Gastrocnemius medialis (tissue), 4 donors: ENCODE measurements at regions not wholly inside any gene's neighbourhood (a gene's known extent, or its start where the extent isn't known, plus 50 kb on each side); places are given as distances from the start of the nearest gene placed in this dataset.

ENCODE experiments used
- POLR2A ChIP-seq, 2 donors: fragments of 450-650 bp; IDR thresholded peaks; one replicate each; pipeline ENCODE4 v1.6.1; 2017; ENCODE audit warnings: antibody characterized with exemption in 2 of 2, mild to moderate bottlenecking in 2 of 2, moderate library complexity in 2 of 2
- TF ChIP-seq, protein P1 (sequence below), 5 experiments: fragments of 450-650 bp in 3 of 5; fragments of 200-600 bp in 2 of 5; sonication (generic) in 2 of 5; IDR thresholded peaks in 4 of 5; conservative IDR thresholded peaks in 1 of 5; 1 replicate in 4 of 5; 2 replicates in 1 of 5; pipeline ENCODE4 v1.5.1; 2016 to 2019; ENCODE audit warnings: antibody characterized with exemption in 5 of 5, mild to moderate bottlenecking in 3 of 5, moderate library complexity in 3 of 5

DNA sequence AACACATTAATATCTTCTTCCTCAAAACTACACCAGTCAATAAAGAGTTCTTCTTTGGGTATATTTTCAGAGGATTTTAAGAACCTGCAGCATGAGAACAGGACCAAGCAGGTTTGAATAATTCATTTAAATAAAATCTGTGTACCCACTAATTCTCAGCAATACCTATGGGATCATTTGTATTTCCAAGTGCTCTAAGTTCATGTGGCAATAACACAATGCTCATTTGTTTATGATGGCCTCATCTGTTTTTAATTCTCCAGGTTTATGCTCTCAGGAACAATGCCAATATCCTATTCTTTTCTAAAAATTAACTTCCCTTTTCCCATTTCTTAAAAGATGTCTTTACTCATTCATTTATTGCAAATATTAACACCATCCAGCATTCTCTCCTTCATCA lies 264.7 kb downstream of the METTL4 start:
- TF ChIP-seq POLR2A (IDR thresholded peaks at IDR 0.05): no peak
- TF ChIP-seq, protein P1, sequence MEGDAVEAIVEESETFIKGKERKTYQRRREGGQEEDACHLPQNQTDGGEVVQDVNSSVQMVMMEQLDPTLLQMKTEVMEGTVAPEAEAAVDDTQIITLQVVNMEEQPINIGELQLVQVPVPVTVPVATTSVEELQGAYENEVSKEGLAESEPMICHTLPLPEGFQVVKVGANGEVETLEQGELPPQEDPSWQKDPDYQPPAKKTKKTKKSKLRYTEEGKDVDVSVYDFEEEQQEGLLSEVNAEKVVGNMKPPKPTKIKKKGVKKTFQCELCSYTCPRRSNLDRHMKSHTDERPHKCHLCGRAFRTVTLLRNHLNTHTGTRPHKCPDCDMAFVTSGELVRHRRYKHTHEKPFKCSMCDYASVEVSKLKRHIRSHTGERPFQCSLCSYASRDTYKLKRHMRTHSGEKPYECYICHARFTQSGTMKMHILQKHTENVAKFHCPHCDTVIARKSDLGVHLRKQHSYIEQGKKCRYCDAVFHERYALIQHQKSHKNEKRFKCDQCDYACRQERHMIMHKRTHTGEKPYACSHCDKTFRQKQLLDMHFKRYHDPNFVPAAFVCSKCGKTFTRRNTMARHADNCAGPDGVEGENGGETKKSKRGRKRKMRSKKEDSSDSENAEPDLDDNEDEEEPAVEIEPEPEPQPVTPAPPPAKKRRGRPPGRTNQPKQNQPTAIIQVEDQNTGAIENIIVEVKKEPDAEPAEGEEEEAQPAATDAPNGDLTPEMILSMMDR (IDR thresholded peaks at IDR 0.05 in 4 of 5, conservative IDR thresholded peaks at IDR 0.05 in 1 of 5): no peak
